OCI-LY7 (cell line): ENCODE measurements at regions not wholly inside any gene's neighbourhood (a gene's known extent, or its start where the extent isn't known, plus 50 kb on each side); places are given as distances from the start of the nearest gene placed in this dataset.

Experiments
- BruUV-seq: library from RNA; stranded (reverse); fragments of 400-500 nt; replicated peaks from 2 replicates; lab custom pipeline; 2021; lab: Mats Ljungman, UMichigan
- CTCF ChIA-PET: fragments of 300-600 bp; sonication (Branson Sonifier 250); formaldehyde crosslinking; loops from one replicate; lab custom pipeline; 2022; ENCODE audit warnings: antibody characterized with exemption; ENCODE audit not compliant: unreplicated experiment; lab: Charles Lee
- POLR2A ChIA-PET: fragments of 300-600 bp; sonication (Branson Sonifier 250); formaldehyde crosslinking; loops from one replicate; lab custom pipeline; 2022; ENCODE audit warnings: antibody characterized with exemption; lab: Charles Lee
- DNase-seq: peaks from one replicate; pipeline ENCODE4 v3.0.0-alpha.2; 2015; ENCODE audit warnings: low spot score
- H2AFZ ChIP-seq: fragments of 200-600 bp; sonication (generic), shearing (Covaris generic); 2 replicates; pipeline ENCODE4 v1.6.1; 2014; ENCODE audit warnings: mild to moderate bottlenecking, antibody characterized with exemption, low read length, moderate library complexity
- H3K27ac ChIP-seq: fragments of 200-600 bp; sonication (generic); 2 replicates; pipeline ENCODE4 v1.5.1; 2014; ENCODE audit warnings: mixed run types, low read depth, mild to moderate bottlenecking, moderate library complexity, low read length, inconsistent platforms; ENCODE audit not compliant: poor library complexity, severe bottlenecking
- H3K36me3 ChIP-seq: fragments of 200-600 bp; sonication (generic); 2 replicates; pipeline ENCODE4 v1.6.1; 2014; ENCODE audit warnings: mild to moderate bottlenecking, antibody characterized with exemption, low read length, moderate library complexity, mixed read lengths; ENCODE audit not compliant: insufficient read depth
- H3K4me1 ChIP-seq: fragments of 200-600 bp; sonication (generic); 2 replicates; pipeline ENCODE4 v1.5.1; 2014; ENCODE audit warnings: mild to moderate bottlenecking, low read length; ENCODE audit not compliant: insufficient read depth, poor library complexity, severe bottlenecking
- H3K4me2 ChIP-seq: fragments of 200-600 bp; sonication (generic); 2 replicates; pipeline ENCODE4 v1.6.1; 2014; ENCODE audit warnings: mild to moderate bottlenecking, low read length
- H3K4me3 ChIP-seq: fragments of 200-600 bp; sonication (generic); 2 replicates; pipeline ENCODE4 v1.5.1; 2014; ENCODE audit warnings: mild to moderate bottlenecking, low read depth, low read length; ENCODE audit not compliant: poor library complexity, severe bottlenecking
- H3K79me2 ChIP-seq: fragments of 200-600 bp; sonication (generic); 2 replicates; pipeline ENCODE4 v1.6.1; 2016; ENCODE audit warnings: low read depth, mild to moderate bottlenecking, low read length, moderate library complexity, mixed read lengths; ENCODE audit not compliant: insufficient read depth
- H3K9me2 ChIP-seq: fragments of 200-600 bp; sonication (generic); 2 replicates; pipeline ENCODE4 v1.6.1; 2016; ENCODE audit warnings: mild to moderate bottlenecking, low read length, mixed read lengths; ENCODE audit not compliant: insufficient read depth
- H3K9me3 ChIP-seq: fragments of 200-600 bp; sonication (generic); 2 replicates; pipeline ENCODE4 v1.6.1; 2014; ENCODE audit warnings: mild to moderate bottlenecking, mixed run types, low read length, mixed read lengths
- H4K20me1 ChIP-seq: fragments of 200-600 bp; sonication (generic); 2 replicates; pipeline ENCODE4 v1.6.1; 2014; ENCODE audit warnings: mild to moderate bottlenecking, antibody characterized with exemption, low read length, moderate library complexity, mixed read lengths; ENCODE audit not compliant: insufficient read depth
- EZH2phosphoT487 ChIP-seq: fragments of 200-600 bp; sonication (generic); IDR thresholded peaks from 2 replicates; pipeline ENCODE4 v1.6.1; 2018; ENCODE audit warnings: low read depth, borderline replicate concordance, mild to moderate bottlenecking, mixed run types, antibody characterized with exemption, low read length, moderate library complexity, mixed read lengths
- intact Hi-C: fragments of 100-400 bp; cut with micrococcal nuclease; formaldehyde crosslinking; loops from one replicate; pipeline ENCODE4 v1.10.0; 2022; ENCODE audit not compliant: unreplicated experiment
- TF ChIP-seq, protein P1 (sequence below): fragments of 200-600 bp; sonication (generic); conservative IDR thresholded peaks from 2 replicates; pipeline ENCODE4 v1.5.1; 2014; ENCODE audit warnings: mild to moderate bottlenecking, antibody characterized with exemption, low read length, moderate library complexity, mixed read lengths

DNA sequence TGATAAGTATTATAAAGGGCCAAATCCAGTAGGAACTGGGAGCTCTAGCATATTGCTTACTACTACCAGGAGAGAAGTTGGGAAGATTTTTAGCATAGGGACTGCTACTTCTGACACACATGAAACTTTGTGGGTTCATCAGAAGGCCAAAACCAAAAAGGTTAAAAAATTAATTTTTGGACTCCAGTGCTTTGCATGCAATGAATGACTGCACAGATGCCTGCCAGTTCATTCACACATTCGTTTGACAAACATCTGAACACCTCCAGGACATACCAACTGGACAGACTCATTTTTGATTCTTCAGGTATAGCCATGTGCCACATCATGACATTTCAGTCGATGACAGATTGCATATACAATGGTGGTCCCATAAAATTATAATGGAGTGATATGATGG lies 79.8 kb downstream of the MID1IP1 start:
- POLR2A ChIA-PET: interaction anchor here (0.8 to 6.3 kb wide), 8 partner anchors 10 to 77 kb away, joined by 3 to 91 read pairs (median 14); partner anchors contain the start of gene MID1IP1
- Histone ChIP-seq H3K27ac (peak overlapping the region; percentile 100), H3K4me2 (peak overlapping the region; percentile 86), H3K4me3 (peak overlapping the region; percentile 64), H3K9me2 (no peaks in the 10 kb centered on the region), H3K36me3 (no peaks in the 10 kb centered on the region; the same call in 1 of the 2 replicates), H3K9me3 (peaks cover 20% of the 10 kb centered on the region; the same call in 1 of the 2 replicates), H4K20me1 (no peaks in the 10 kb centered on the region), H3K79me2 (no peaks in the 10 kb centered on the region), H2AFZ (peak overlapping the region; percentile 96; the same call in 1 of the 2 replicates), H3K4me1 (peaks cover 58% of the 10 kb centered on the region)
- no TSS peak for BruUV-seq
- CTCF ChIA-PET: no interaction called here
- DNase-seq: no peak
- TF ChIP-seq EZH2phosphoT487: no peak
- TF ChIP-seq, protein P1, sequence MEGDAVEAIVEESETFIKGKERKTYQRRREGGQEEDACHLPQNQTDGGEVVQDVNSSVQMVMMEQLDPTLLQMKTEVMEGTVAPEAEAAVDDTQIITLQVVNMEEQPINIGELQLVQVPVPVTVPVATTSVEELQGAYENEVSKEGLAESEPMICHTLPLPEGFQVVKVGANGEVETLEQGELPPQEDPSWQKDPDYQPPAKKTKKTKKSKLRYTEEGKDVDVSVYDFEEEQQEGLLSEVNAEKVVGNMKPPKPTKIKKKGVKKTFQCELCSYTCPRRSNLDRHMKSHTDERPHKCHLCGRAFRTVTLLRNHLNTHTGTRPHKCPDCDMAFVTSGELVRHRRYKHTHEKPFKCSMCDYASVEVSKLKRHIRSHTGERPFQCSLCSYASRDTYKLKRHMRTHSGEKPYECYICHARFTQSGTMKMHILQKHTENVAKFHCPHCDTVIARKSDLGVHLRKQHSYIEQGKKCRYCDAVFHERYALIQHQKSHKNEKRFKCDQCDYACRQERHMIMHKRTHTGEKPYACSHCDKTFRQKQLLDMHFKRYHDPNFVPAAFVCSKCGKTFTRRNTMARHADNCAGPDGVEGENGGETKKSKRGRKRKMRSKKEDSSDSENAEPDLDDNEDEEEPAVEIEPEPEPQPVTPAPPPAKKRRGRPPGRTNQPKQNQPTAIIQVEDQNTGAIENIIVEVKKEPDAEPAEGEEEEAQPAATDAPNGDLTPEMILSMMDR: no peak
- intact Hi-C loops: no loop called here

DNA sequence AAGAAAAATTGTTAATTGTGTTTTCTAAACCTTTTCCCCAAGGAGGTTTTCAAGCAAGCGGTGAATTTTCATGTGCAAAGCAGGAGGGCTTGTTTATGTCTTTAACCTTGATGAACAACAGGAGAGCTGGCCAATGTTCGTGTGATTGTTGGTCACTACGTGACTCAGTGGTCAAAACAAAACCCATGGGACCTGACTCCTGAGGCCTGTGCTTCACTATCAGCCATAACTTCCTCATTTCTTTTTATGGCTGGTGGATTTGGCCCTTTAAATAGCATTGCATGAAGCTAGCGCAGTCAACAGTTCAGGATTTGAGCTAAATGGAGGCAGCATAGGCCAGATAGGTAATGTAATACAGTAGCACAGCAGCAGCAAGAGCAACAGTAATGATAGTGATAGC lies 80.5 kb downstream of the MID1IP1 start:
- Histone ChIP-seq H3K4me1 (peaks cover 58% of the 10 kb centered on the region), H3K27ac (peak overlapping the region; percentile 100), H3K9me3 (peaks cover 19% of the 10 kb centered on the region; the same call in 1 of the 2 replicates), H3K79me2 (no peaks in the 10 kb centered on the region), H4K20me1 (no peaks in the 10 kb centered on the region), H3K9me2 (no peaks in the 10 kb centered on the region), H3K4me3 (peak overlapping the region; percentile 12), H2AFZ (peak overlapping the region; percentile 96), H3K4me2 (peak overlapping the region; percentile 86), H3K36me3 (no peaks in the 10 kb centered on the region; the same call in 1 of the 2 replicates)
- BruUV-seq: no TSS peak
- POLR2A ChIA-PET: interaction anchor here (6.3 kb wide), 1 partner anchor 77 kb away, joined by 91 read pairs; the partner anchor contains the start of gene MID1IP1
- peak; percentile 25 for DNase-seq
- TF ChIP-seq EZH2phosphoT487: no peak
- TF ChIP-seq, protein P1: no peak
- intact Hi-C loops: no loop called here
- CTCF ChIA-PET: no interaction called here
